HG03039 (cell line): ENCODE measurements at regions not wholly inside any gene's neighbourhood (a gene's known extent, or its start where the extent isn't known, plus 50 kb on each side); places are given as distances from the start of the nearest gene placed in this dataset.
"Not testable (repeated sequence)": the region's sequence is repeated elsewhere in the genome, so short reads cannot be mapped to it uniquely, and the experiment has no call there.

Experiments
- ATAC-seq: cut with Tn5 transposase; IDR thresholded peaks from one replicate; pipeline ENCODE4 v1.9.1; 2021; ENCODE audit warnings: mild to moderate bottlenecking, moderate library complexity; ENCODE audit not compliant: unreplicated experiment

GRCh38 chr12:80045594-80045993 is 53.7 kb upstream of the OTOGL start:
- ATAC-seq: no peak

- ATAC-seq: no peak
Observed at GRCh38 chr12:80044694-80045046, 54.7 kb upstream of the OTOGL start.

GRCh38 chr12:80041692-80042091 is 57.6 kb upstream of the OTOGL start:
- no peak for ATAC-seq

- no peak for ATAC-seq
Observed at GRCh38 chr12:80041071-80041470, 58.3 kb upstream of the OTOGL start.

GRCh38 chr12:80040075-80040738 is 59.1 kb upstream of the OTOGL start:
- ATAC-seq: no peak

- no peak for ATAC-seq
Observed at GRCh38 chr12:80038062-80038560, 61.2 kb upstream of the OTOGL start.

DNA sequence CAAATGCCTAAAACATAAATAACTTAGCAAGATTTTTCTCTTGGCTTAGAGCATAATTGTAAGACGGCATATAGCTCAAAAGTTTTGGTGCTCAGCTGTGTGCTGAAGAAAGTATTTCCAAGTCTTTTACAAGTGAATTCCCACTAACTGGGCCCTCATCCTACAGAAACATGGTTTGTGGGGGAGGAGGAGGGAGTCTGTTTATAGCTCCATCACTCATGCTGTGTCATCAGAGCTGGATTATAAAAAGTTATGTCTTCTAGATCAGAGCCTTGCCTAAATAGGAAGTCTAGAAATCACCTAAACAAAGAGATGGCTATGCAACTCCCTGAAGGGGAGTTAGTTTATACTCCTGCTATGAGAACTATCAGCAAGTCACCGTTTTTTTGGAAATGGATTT is 65.9 kb upstream of the OTOGL start:
- ATAC-seq: no peak

GRCh38 chr12:80032946-80033345 is 66.4 kb upstream of the OTOGL start:
- no peak for ATAC-seq

DNA sequence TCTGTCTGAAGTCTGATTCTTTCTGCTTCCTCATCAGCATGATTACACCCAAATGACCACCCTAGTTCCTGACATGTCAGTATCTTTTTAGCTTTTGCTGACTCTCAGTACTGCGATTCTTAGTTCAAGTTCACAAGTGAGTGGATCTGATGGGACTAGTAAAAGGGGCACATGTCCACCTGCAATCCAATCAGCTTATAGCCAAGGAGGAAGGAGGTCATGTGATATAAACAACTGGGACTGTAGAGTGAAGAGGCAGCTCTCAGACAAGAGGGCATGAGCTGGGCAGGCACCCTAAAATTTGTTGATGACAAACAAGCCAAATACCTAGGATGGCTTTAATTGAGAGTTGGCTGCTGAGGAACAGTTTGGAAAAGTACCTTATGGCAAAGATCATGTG is 68.1 kb upstream of the OTOGL start:
- ATAC-seq: no peak

DNA sequence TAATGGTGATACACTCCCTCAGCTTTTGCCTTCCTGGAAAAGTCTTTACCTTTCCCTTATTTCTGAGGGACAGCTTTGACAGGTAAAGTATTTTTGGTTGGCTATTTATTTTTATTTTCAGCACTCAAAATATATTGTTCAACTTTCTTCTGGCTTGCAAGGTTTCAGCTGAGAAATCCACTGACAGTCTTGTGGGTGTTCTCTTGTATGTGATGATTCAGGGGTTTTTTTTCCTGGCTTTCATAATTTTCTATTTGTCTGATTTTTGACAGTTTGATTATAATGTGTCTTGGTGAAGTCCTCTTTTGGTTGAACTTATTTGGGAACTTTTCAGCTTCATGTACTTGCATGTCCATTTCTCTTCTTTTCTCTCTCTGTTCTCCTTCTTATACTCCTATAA is 73.7 kb upstream of the OTOGL start:
- no peak for ATAC-seq

GRCh38 chr12:80019691-80020090 is 79.6 kb upstream of the OTOGL start:
- ATAC-seq: no peak

- ATAC-seq: no peak
Observed at GRCh38 chr12:80018119-80018518, 81.2 kb upstream of the OTOGL start.

- no peak for ATAC-seq
Observed at GRCh38 chr12:80017261-80017870, 82.0 kb upstream of the OTOGL start.

DNA sequence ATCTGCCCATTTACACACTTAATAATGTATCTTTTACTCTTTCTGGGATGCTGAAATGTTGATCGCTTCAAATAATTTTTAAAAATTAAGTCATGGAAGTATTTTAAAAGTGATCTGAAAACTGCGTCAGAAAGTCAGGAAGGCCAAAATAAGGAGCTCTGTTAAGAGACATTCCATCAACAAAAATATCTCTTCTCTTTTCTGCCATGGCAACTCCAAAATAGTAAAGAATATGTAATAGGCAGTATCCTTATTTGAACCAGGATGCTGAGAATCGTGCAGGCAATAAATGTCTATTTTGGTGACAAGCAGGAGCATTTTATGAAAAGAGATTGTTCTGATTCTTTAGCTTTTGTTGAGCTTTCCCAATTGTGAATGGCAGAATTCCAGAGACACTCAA is 81.8 kb upstream of the PPP1R12A start:
- no peak for ATAC-seq

DNA sequence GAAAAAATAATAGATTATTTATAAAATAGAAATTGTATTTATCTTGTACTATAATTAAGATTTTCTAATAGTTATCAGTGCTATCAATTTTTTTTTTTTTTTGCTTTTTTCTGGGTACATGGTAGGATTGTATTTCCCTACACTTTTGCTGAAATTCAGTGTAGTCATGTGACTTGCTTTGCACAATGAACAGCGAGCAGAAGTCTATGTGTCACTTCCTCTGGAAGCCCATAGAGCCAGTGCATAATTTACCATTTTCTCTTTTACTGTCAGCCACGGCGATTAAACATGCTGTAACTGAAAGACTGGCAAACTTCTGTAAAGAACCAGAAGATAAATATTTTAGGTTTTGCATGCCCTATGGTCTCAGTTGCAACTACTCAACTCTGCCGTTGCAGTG is 80.8 kb upstream of the PPP1R12A start:
- no peak for ATAC-seq

- not testable (repeated sequence) for ATAC-seq
Observed at GRCh38 chr12:80003744-80004143, 68.8 kb upstream of the PPP1R12A start.

DNA sequence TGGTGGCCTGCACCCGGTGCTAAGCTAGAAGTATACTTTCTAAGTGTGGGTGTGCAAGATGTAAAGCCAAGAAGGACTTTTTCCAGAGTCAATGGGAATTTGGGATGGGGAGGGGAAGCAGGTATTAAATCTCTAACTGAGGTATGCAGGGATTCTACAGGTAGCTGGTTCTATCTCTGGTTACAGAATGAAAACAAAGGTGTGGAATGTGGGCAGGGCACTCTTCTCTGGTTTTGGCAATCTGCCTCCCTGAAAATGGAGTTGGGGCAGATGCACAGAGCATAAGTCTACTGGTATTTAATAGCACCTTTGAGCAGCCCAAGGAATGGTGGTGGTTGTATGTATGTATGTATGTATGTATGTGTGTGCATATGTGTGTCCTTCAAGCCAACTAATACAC is 66.7 kb upstream of the PPP1R12A start:
- ATAC-seq: no peak

DNA sequence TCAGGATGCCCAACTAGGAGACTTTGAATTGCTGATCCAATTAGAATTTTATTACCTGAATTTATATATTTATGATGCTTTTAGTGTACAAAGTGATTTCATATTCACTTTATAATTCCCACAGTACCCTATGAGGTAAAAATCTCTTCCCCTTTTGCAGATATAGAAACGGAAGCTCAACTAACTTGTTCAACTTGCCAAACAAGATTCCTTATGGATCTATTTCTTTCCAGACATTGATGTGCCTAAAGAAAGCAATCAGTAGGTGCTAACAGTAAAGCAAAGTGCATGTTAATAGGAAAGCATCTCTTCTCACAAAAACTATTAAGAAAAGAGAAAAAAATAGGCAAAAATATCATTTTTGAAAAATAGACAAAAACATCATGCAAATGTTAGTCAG is 65.9 kb upstream of the PPP1R12A start:
- no peak for ATAC-seq

GRCh38 chr12:79998554-79998953 is 63.7 kb upstream of the PPP1R12A start:
- ATAC-seq: no peak

- peak; percentile 98 for ATAC-seq
Observed at GRCh38 chr12:79997096-79997791, 62.3 kb upstream of the PPP1R12A start.

DNA sequence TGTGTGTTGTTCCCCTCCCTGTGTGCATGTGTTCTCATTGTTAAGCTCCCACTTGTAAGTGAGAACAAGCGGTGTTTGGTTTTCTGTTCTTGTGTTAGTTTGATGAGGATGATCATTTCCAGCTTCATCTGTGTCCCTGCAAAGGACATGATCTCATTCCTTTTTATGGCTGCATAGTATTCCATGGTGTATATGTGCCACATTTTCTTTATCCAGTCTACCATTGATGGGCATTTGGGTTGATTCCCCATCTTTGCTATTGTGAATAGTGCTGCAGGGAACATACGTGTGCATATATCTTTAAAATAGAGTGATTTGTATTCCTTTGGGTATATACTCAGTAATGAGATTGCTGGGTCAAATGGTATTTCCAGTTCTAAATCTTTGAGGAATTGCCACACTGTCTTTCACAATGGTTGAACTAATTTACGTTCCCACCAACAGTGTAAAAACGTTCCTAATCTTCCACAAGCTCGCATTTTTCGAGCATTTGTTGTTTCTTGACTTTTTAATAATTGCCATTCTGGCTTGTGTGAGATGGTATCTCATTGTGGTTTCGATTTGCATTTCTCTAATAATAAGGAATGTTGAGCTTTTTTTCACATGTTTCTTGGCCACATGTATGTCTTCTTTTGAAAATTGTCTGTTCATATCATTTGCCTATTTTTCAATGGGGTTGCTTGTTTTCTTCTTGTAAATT is 60.6 kb upstream of the PPP1R12A start:
- ATAC-seq: not testable (repeated sequence)
